ENCODE measurements at regions not wholly inside any gene's neighbourhood (a gene's known extent, or its start where the extent isn't known, plus 50 kb on each side); places are given as distances from the start of the nearest gene placed in this dataset.

GRCh38 chr3:68242606-68243005 lies 588.2 kb upstream of the SUCLG2 start:
- no peak for TF ChIP-seq CTCF (IDR thresholded peaks at IDR 0.05; ENCODE audit: insufficient read depth, low read depth, low read length)
- H3K4me3 ChIP-seq (ENCODE audit: low read depth, low read length): no peak overlapping the region
- DNase-seq (ENCODE audit: low read depth): no peak

- no peak for DNase-seq (ENCODE audit: low read depth)
- TF ChIP-seq CTCF (IDR thresholded peaks at IDR 0.05; ENCODE audit: insufficient read depth, low read depth, low read length): no peak
Measured at GRCh38 chr3:68239542-68239941, 585.1 kb upstream of the SUCLG2 start.

GRCh38 chr3:68234076-68234780 lies 579.8 kb upstream of the SUCLG2 start:
- no peak for TF ChIP-seq CTCF (IDR thresholded peaks at IDR 0.05; ENCODE audit: insufficient read depth, low read depth, low read length)
- no peak overlapping the region for H3K4me3 ChIP-seq (ENCODE audit: low read depth, low read length)
- no peak for DNase-seq (ENCODE audit: low read depth)

More at GRCh38 chr3:68239542-68239941, 585.1 kb upstream of the SUCLG2 start:
- H3K4me3 ChIP-seq (ENCODE audit: low read depth, low read length): no peak overlapping the region

DNA sequence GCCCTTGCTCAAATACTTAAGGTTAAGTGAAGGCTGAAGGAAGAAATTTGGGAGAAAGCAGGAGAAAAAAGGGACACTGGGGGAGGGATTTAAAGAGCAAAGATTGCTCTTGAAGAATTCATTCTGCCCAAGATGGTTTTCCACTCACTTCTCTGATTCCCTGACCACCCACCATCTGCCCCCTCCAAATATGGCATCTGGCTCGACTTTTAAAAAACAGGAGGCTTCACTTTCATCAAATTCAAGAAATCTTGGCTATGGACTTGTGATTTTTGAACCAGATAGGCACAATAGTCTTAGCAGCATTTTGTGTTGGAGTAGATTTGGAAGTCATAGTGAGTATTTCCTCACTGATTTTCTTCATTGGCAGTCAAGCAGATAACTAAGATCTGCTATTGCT lies 574.4 kb upstream of the SUCLG2 start:
- DNase-seq (ENCODE audit: low read depth): no peak
- TF ChIP-seq CTCF (IDR thresholded peaks at IDR 0.05; ENCODE audit: insufficient read depth, low read depth, low read length): no peak
- no peak overlapping the region for H3K4me3 ChIP-seq (ENCODE audit: low read depth, low read length)

- no peak for TF ChIP-seq CTCF (IDR thresholded peaks at IDR 0.05; ENCODE audit: insufficient read depth, low read depth, low read length)
- no peak for DNase-seq (ENCODE audit: low read depth)
- no peak overlapping the region for H3K4me3 ChIP-seq (ENCODE audit: low read depth, low read length)
Measured at GRCh38 chr3:68220832-68221231, 566.4 kb upstream of the SUCLG2 start.

- DNase-seq (ENCODE audit: low read depth): no peak
- no peak for TF ChIP-seq CTCF (IDR thresholded peaks at IDR 0.05; ENCODE audit: insufficient read depth, low read depth, low read length)
Measured at GRCh38 chr3:68211637-68212036, 557.2 kb upstream of the SUCLG2 start.

DNA sequence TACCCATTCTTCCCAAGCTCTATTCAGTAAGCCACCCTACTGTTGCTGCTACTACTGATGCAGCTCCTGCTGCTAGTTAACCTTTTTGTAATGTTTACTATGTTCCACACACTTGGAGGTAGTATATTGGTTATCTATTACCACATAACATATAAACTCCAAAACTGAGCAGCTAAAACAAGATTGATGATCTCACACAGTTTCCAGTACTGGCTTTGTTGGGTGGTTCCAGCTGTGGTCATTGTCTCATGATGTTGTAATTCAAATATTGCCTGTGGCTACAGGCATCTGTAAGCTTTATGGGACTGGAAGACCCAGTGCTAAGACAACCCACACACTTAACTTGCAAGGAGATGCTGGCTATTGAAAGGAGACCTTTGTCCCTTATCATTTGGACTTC lies 556.2 kb upstream of the SUCLG2 start:
- H3K4me3 ChIP-seq (ENCODE audit: low read depth, low read length): no peak overlapping the region
- no peak for TF ChIP-seq CTCF (IDR thresholded peaks at IDR 0.05; ENCODE audit: insufficient read depth, low read depth, low read length)
- DNase-seq (ENCODE audit: low read depth): no peak

More at GRCh38 chr3:68211637-68212036, 557.2 kb upstream of the SUCLG2 start:
- no peak overlapping the region for H3K4me3 ChIP-seq (ENCODE audit: low read depth, low read length)
